ENCODE measurements at regions not wholly inside any gene's neighbourhood (a gene's known extent, or its start where the extent isn't known, plus 50 kb on each side); places are given as distances from the start of the nearest gene placed in this dataset.

DNA sequence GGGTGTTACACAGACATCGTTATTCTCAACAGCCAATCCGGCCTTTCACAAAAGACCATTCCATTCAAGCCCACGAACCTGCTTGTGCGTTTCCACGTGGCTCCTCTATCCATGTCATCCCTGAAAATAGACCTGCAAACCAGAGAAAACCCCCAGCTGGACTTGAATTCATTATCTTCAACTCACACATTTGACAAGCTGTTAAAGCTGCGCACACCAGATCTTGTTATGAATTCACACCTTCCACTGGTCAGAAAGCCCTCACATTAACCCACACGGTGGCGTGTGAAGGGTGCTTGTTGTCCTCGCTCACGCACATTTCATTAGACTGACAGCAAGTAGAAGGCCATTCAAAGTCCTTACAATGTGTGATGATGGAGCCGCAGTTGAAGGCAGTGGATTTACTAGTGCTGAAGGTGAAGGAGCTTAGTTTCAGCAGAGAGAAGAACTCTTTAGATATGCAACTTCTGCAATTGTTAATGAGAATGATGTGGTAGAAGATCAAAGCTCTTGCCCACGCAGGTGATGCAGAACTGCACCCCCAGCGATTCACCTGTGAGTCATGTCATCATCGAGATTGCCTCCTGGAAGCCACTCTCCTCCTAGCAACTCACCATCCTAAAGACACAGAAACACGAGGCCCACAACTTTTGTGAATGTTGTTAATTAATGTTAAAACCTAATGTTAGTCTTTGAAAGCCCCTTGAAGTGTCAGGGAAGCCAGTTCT, 224.8 kb upstream of the SOX11 start:
- no peak overlapping the region for H3K27ac ChIP-seq
- Mint-ChIP-seq H3K4me1 (peaks cover 20% of the 10 kb centered on the region), H3K27ac (no peak overlapping the region), H3K36me3 (no peaks in the 10 kb centered on the region), H3K9me3 (no peaks in the 10 kb centered on the region), H3K4me3 (no peak overlapping the region), H3K27me3 (ENCODE audit: insufficient read depth, low read depth) (peaks cover 3% of the 10 kb centered on the region)
- H3K9me3 ChIP-seq (ENCODE audit: low read depth): no peaks in the 10 kb centered on the region
- no peaks in the 10 kb centered on the region for H4K20me1 ChIP-seq (ENCODE audit: low read depth)
- no peaks in the 10 kb centered on the region for H3F3A ChIP-seq (ENCODE audit: low read depth)
- H3K4me3 ChIP-seq: no peak overlapping the region
- no peaks in the 10 kb centered on the region for H3K36me3 ChIP-seq
- no peak overlapping the region for H3K4me2 ChIP-seq
- no peaks in the 10 kb centered on the region for H3K4me1 ChIP-seq
- TF ChIP-seq CTCF (IDR thresholded peaks at IDR 0.05): no peak
- TF ChIP-seq EZH2phosphoT487 (IDR thresholded peaks at IDR 0.05): no peak
- no peak for TF ChIP-seq EZH2 (IDR thresholded peaks at IDR 0.05)
- no peaks in the 10 kb centered on the region for H3K79me2 ChIP-seq (ENCODE audit: low read depth)
- no peak overlapping the region for H3K9ac ChIP-seq
- H3K27me3 ChIP-seq: no peaks in the 10 kb centered on the region
- H2AFZ ChIP-seq (replicated peaks): no peak overlapping the region
- no peak for DNase-seq (ENCODE audit: low spot score)

DNA sequence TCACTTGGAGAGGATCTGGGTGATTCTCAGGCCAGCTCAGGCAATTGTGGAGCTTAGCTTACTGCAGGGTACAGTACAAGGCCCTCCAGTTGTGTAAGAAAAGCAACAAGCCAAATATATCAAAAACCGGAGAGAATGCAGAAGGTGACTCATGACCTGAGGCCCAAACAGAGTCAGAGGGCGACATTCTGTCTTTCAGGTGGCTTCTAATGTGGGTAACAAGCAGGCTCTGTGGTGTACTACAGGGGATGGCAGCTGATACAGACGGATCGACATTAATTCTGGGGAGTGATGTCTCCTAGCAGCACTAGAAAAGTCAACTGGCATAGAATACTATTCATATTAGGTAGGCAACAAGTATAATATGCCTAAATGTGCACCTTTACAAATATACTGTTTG, 219.5 kb upstream of the SOX11 start:
- no peaks in the 10 kb centered on the region for H3K36me3 ChIP-seq
- H3K79me2 ChIP-seq (ENCODE audit: low read depth): no peaks in the 10 kb centered on the region
- no peaks in the 10 kb centered on the region for H4K20me1 ChIP-seq (ENCODE audit: low read depth)
- Mint-ChIP-seq H3K4me3 (no peak overlapping the region), H3K27me3 (ENCODE audit: insufficient read depth, low read depth) (peaks cover 4% of the 10 kb centered on the region), H3K27ac (peak overlapping the region; percentile 65), H3K9me3 (no peaks in the 10 kb centered on the region), H3K36me3 (no peaks in the 10 kb centered on the region), H3K4me1 (peaks cover 29% of the 10 kb centered on the region)
- no peak overlapping the region for H3K4me2 ChIP-seq
- TF ChIP-seq CTCF (IDR thresholded peaks at IDR 0.05) (no peak), EZH2 (IDR thresholded peaks at IDR 0.05) (no peak), EZH2phosphoT487 (IDR thresholded peaks at IDR 0.05) (no peak)
- no peaks in the 10 kb centered on the region for H3K4me1 ChIP-seq
- H3K9me3 ChIP-seq (ENCODE audit: low read depth): no peaks in the 10 kb centered on the region
- no peak overlapping the region for H3K9ac ChIP-seq
- no peak overlapping the region for H2AFZ ChIP-seq (replicated peaks)
- H3K4me3 ChIP-seq: no peak overlapping the region
- H3F3A ChIP-seq (ENCODE audit: low read depth): no peaks in the 10 kb centered on the region
- DNase-seq (ENCODE audit: low spot score): no peak
- no peak overlapping the region for H3K27ac ChIP-seq
- H3K27me3 ChIP-seq: no peaks in the 10 kb centered on the region

GRCh38 chr2:5473635-5474034, 218.5 kb upstream of the SOX11 start:
- H3K79me2 ChIP-seq (ENCODE audit: low read depth): no peaks in the 10 kb centered on the region
- H3K36me3 ChIP-seq: no peaks in the 10 kb centered on the region
- Mint-ChIP-seq H3K27ac (peak overlapping the region; percentile 17), H3K27me3 (ENCODE audit: insufficient read depth, low read depth) (peaks cover 4% of the 10 kb centered on the region), H3K4me3 (no peak overlapping the region), H3K36me3 (no peaks in the 10 kb centered on the region), H3K9me3 (no peaks in the 10 kb centered on the region), H3K4me1 (peaks cover 29% of the 10 kb centered on the region)
- no peak overlapping the region for H2AFZ ChIP-seq (replicated peaks)
- H3K9ac ChIP-seq: no peak overlapping the region
- no peaks in the 10 kb centered on the region for H4K20me1 ChIP-seq (ENCODE audit: low read depth)
- no peaks in the 10 kb centered on the region for H3F3A ChIP-seq (ENCODE audit: low read depth)
- no peak overlapping the region for H3K4me3 ChIP-seq
- H3K27ac ChIP-seq: no peak overlapping the region
- H3K4me2 ChIP-seq: no peak overlapping the region
- no peaks in the 10 kb centered on the region for H3K27me3 ChIP-seq
- DNase-seq (ENCODE audit: low spot score): no peak
- H3K9me3 ChIP-seq (ENCODE audit: low read depth): no peaks in the 10 kb centered on the region
- H3K4me1 ChIP-seq: peaks cover under 1% of the 10 kb centered on the region
- no peak for TF ChIP-seq CTCF (IDR thresholded peaks at IDR 0.05)
- no peak for TF ChIP-seq EZH2 (IDR thresholded peaks at IDR 0.05)
- TF ChIP-seq EZH2phosphoT487 (IDR thresholded peaks at IDR 0.05): no peak

Measured in neural progenitor cell (in vitro differentiated cells).